Right lobe of liver (tissue), 4 donors: ENCODE measurements at regions not wholly inside any gene's neighbourhood (a gene's known extent, or its start where the extent isn't known, plus 50 kb on each side); places are given as distances from the start of the nearest gene placed in this dataset.

Experiments used
- CTCF ChIP-seq, 4 donors: fragments of 200-600 bp in 3 of 4; fragments of 450-650 bp in 1 of 4; IDR thresholded peaks; one replicate each; pipeline versions ENCODE4 v1.5.1 to v1.8.0; 2016 to 2022; ENCODE audit warnings: antibody characterized with exemption in 4 of 4, mild to moderate bottlenecking in 2 of 4
- POLR2A ChIP-seq: fragments of 450-650 bp; IDR thresholded peaks from one replicate; pipeline ENCODE4 v1.6.1; 2017; ENCODE audit warnings: antibody characterized with exemption, mild to moderate bottlenecking
- donor health status: DM: no; HTN: no; CAD: no.
- donor health status: DM: no; HTN: no; CAD: no.
- donor health status: DM: no; HTN: yes; CAD: no.

DNA sequence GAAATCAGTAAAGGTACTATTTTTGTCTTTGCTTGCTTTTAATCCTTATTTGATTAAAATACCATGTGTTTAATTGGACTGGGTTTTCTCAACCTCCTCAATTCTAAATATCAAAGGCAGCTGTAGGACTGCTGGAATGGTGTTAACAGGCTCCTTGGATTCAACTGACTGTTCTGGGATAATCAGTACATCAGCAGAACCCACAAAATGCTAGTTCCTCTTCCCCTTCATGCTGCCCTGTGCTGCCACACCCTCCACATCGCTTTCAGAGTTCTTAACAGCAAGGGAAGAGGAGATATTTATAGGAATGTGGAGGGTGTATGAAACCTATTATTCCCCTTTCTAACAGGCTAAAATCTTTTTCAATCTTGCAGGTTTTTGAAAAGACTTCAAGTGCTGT, 82.4 kb downstream of the KCTD12 start:
- no peak for TF ChIP-seq CTCF (IDR thresholded peaks at IDR 0.05)
- no peak for TF ChIP-seq POLR2A
